Muscle layer of colon (tissue), 2 donors: ENCODE measurements at regions not wholly inside any gene's neighbourhood (a gene's known extent, or its start where the extent isn't known, plus 50 kb on each side); places are given as distances from the start of the nearest gene placed in this dataset.

ENCODE experiments used
- H3K27ac ChIP-seq: one replicate; pipeline ENCODE4 v1.7.0; 2013; ENCODE audit warnings: low read depth, mild to moderate bottlenecking, low read length, moderate library complexity
- H3K27me3 ChIP-seq, 2 donors: one replicate each; pipeline ENCODE4 v1.7.0; 2013; ENCODE audit warnings: low read length in 2 of 2, mild to moderate bottlenecking in 2 of 2; ENCODE audit not compliant: insufficient read depth in 2 of 2, control insufficient read depth in 1 of 2
- H3K36me3 ChIP-seq: one replicate; pipeline ENCODE4 v1.7.0; 2013; ENCODE audit warnings: mild to moderate bottlenecking, low read length; ENCODE audit not compliant: insufficient read depth
- H3K4me1 ChIP-seq: one replicate; pipeline ENCODE4 v1.7.0; 2013; ENCODE audit warnings: mild to moderate bottlenecking, low read length; ENCODE audit not compliant: insufficient read depth
- H3K4me3 ChIP-seq, 2 donors: one replicate each; pipeline ENCODE4 v1.7.0; 2013; ENCODE audit warnings: low read length in 2 of 2, low read depth in 1 of 2, mild to moderate bottlenecking in 1 of 2, moderate library complexity in 1 of 2
- H3K9ac ChIP-seq: one replicate; pipeline ENCODE4 v1.7.0; 2013; ENCODE audit warnings: low read length
- H3K9me3 ChIP-seq: one replicate; pipeline ENCODE4 v1.7.0; 2013; ENCODE audit warnings: mild to moderate bottlenecking, low read length
- donor health status: abdominal sarcoma.
- donor health status: Adenocarcinoma of cecum.

DNA sequence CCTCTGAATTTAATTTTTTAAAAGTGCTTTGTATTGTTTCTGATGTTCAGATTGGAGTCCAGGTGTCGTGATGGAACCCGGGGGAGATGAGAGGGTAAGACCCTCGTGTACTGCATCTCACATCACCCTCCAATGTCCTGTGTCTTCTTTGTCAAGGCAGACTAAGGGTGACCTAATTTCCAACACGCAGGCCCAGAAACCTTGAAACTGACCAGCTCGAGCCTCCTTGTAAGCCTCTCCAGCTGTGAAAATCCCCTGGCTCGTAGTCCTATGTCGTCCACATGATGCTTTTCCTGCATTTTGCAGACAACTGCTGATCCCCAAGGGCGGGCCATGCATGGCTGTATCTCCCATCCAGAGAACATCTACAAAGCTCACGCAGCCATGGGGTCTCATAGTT is 220.2 kb downstream of the ARHGAP12 start:
- H3K9me3 ChIP-seq = no peaks in the 10 kb centered on the region
- peak overlapping the region; percentile 69 for H3K27ac ChIP-seq
- H3K4me1 ChIP-seq = peaks cover 31% of the 10 kb centered on the region
- no peak overlapping the region for H3K9ac ChIP-seq
- H3K27me3 ChIP-seq = no peaks in the 10 kb centered on the region
- no peak overlapping the region for H3K4me3 ChIP-seq
- no peaks in the 10 kb centered on the region for H3K36me3 ChIP-seq

- Histone ChIP-seq H3K9ac (no peak overlapping the region), H3K9me3 (no peaks in the 10 kb centered on the region), H3K4me3 (peak overlapping the region in 1 of 2 donors; percentile 34), H3K27ac (peak overlapping the region; percentile 69), H3K36me3 (no peaks in the 10 kb centered on the region), H3K4me1 (peaks cover 31% of the 10 kb centered on the region), H3K27me3 (no peaks in the 10 kb centered on the region)
Measured at GRCh38 chr10:31708046-31708445, 220.6 kb downstream of the ARHGAP12 start.

GRCh38 chr10:31707093-31708039 is 221.3 kb downstream of the ARHGAP12 start:
- H3K9ac ChIP-seq = peak overlapping the region; percentile 2
- H3K4me1 ChIP-seq = peaks cover 37% of the 10 kb centered on the region
- H3K4me3 ChIP-seq = peak overlapping the region in 1 of 2 donors; percentile 34
- H3K27me3 ChIP-seq = no peaks in the 10 kb centered on the region
- H3K9me3 ChIP-seq = no peaks in the 10 kb centered on the region
- no peaks in the 10 kb centered on the region for H3K36me3 ChIP-seq
- peak overlapping the region; percentile 69 for H3K27ac ChIP-seq

DNA sequence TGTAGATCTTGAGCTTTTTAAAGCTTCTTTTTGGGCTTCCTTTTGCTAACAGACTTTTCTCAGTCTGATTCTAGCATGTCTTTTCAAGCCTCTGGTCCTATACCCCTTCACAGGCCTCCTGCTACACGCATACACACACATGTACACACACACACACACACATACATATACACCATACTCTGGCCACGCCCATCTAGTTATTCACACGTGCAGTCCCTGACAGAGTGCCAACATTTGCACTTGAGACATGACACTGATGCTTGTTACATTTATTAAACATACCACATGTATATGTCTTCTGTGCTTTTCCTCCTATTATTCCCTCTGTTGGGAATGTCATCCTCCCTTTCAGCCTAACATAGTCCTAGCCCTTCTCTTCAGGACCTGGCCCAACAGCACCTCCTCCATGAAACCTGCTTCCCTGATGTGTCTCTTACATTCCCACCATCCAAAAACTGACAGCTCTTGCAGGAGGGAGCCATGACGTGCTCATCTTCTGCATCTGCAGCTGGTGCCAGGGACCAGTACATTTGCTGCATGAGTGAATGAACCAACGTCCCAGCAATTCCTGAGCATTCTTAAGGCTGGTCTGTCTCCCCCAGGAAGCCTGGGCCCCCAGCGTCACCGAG is 222.1 kb downstream of the ARHGAP12 start:
- peak overlapping the region in 1 of 2 donors; percentile 34 for H3K4me3 ChIP-seq
- peak overlapping the region; percentile 2 for H3K9ac ChIP-seq
- no peaks in the 10 kb centered on the region for H3K9me3 ChIP-seq
- peaks cover 45% of the 10 kb centered on the region for H3K4me1 ChIP-seq
- H3K27me3 ChIP-seq = no peaks in the 10 kb centered on the region
- H3K27ac ChIP-seq = peak overlapping the region; percentile 69
- no peaks in the 10 kb centered on the region for H3K36me3 ChIP-seq

DNA sequence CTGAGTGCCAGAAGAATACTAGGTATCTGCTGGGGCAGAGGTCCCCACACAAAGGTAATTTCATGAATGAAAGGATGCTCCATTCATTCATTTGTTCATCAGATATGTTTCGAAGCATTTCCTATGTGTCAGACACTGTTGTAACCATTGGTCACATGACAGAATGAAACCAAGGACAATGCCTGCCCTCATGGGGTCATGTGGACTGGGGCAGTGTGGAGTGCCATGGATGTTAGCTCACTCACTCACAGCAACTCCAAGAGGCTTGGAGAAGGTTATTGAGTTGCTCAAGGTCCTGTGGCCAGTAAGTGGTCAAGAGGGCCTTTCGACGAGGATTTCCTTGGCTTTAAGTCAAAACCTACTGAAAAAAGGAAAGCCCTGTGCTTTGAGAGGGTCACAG is 223.5 kb downstream of the ARHGAP12 start:
- Histone ChIP-seq H3K9me3 (no peaks in the 10 kb centered on the region), H3K27ac (no peak overlapping the region), H3K4me1 (peaks cover 59% of the 10 kb centered on the region), H3K4me3 (no peak overlapping the region), H3K27me3 (no peaks in the 10 kb centered on the region), H3K36me3 (no peaks in the 10 kb centered on the region), H3K9ac (no peak overlapping the region)

GRCh38 chr10:31704195-31704594 is 224.4 kb downstream of the ARHGAP12 start:
- Histone ChIP-seq H3K36me3 (no peaks in the 10 kb centered on the region), H3K27me3 (no peaks in the 10 kb centered on the region), H3K9me3 (no peaks in the 10 kb centered on the region), H3K4me3 (no peak overlapping the region), H3K4me1 (peaks cover 68% of the 10 kb centered on the region), H3K9ac (no peak overlapping the region), H3K27ac (no peak overlapping the region)

- H3K9ac ChIP-seq = no peak overlapping the region
- peaks cover 72% of the 10 kb centered on the region for H3K4me1 ChIP-seq
- no peaks in the 10 kb centered on the region for H3K9me3 ChIP-seq
- no peaks in the 10 kb centered on the region for H3K36me3 ChIP-seq
- no peaks in the 10 kb centered on the region for H3K27me3 ChIP-seq
- H3K27ac ChIP-seq = no peak overlapping the region
- no peak overlapping the region for H3K4me3 ChIP-seq
Measured at GRCh38 chr10:31702954-31703353, 225.7 kb downstream of the ARHGAP12 start.

- no peaks in the 10 kb centered on the region for H3K9me3 ChIP-seq
- peaks cover 72% of the 10 kb centered on the region for H3K4me1 ChIP-seq
- no peaks in the 10 kb centered on the region for H3K27me3 ChIP-seq
- H3K4me3 ChIP-seq = no peak overlapping the region
- no peaks in the 10 kb centered on the region for H3K36me3 ChIP-seq
- H3K9ac ChIP-seq = no peak overlapping the region
- no peak overlapping the region for H3K27ac ChIP-seq
Measured at GRCh38 chr10:31702005-31702404, 226.6 kb downstream of the ARHGAP12 start.

DNA sequence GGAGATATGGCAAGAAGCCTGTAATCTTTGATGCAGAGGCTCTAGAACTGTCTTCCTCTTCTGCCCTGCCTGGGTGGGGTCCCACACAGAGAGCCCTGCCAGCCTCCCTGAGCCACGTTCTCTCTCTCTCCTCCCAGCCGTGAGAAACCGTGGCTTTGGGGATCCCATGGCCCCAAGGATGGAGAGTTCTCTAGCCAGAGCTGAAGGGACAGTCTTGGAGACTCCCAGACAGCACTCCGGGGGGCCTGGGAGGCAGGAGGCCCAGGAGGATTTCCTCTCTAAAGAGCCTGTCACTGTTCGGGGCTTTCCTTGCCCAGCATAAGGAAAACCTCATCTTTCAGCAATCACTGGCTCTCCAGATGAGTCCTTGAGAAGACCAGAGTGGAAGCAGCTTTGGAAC is 227.1 kb downstream of the ARHGAP12 start:
- H3K9ac ChIP-seq = no peak overlapping the region
- no peak overlapping the region for H3K27ac ChIP-seq
- peaks cover 71% of the 10 kb centered on the region for H3K4me1 ChIP-seq
- H3K36me3 ChIP-seq = no peaks in the 10 kb centered on the region
- H3K9me3 ChIP-seq = no peaks in the 10 kb centered on the region
- no peaks in the 10 kb centered on the region for H3K27me3 ChIP-seq
- no peak overlapping the region for H3K4me3 ChIP-seq

- Histone ChIP-seq H3K36me3 (no peaks in the 10 kb centered on the region), H3K4me1 (peaks cover 71% of the 10 kb centered on the region), H3K27me3 (no peaks in the 10 kb centered on the region), H3K9me3 (no peaks in the 10 kb centered on the region), H3K27ac (peak overlapping the region; percentile 21), H3K9ac (no peak overlapping the region), H3K4me3 (no peak overlapping the region)
Measured at GRCh38 chr10:31700181-31700611, 228.4 kb downstream of the ARHGAP12 start.

- Histone ChIP-seq H3K9ac (no peak overlapping the region), H3K27ac (peak overlapping the region; percentile 85), H3K4me1 (peaks cover 87% of the 10 kb centered on the region), H3K36me3 (no peaks in the 10 kb centered on the region), H3K4me3 (no peak overlapping the region), H3K27me3 (no peaks in the 10 kb centered on the region), H3K9me3 (no peaks in the 10 kb centered on the region)
Measured at GRCh38 chr10:31698181-31698830, 230.3 kb downstream of the ARHGAP12 start.
